ENCODE measurements at regions not wholly inside any gene's neighbourhood (a gene's known extent, or its start where the extent isn't known, plus 50 kb on each side); places are given as distances from the start of the nearest gene placed in this dataset.

DNA sequence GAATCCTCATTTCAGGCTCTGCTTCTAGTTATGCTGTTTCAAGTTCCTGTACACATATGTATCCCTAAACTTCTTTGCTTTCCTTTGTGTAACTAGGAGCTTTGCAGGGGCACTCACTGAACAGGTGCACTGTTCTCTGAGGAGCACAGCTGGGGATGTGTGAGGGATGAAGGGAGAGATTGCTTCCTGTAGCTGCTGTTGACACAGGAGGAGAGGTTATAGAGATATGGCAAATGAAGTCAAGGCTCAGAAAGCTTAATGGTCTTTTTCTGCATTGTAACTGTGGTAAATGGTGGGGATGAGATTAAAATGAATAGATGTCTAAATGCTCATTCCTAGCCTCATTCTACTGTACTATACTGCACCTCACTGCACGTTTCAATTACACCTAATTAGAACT, 454.3 kb downstream of the BTBD3 start:
- no peak for DNase-seq (ENCODE audit: low read depth, low spot score)

DNA sequence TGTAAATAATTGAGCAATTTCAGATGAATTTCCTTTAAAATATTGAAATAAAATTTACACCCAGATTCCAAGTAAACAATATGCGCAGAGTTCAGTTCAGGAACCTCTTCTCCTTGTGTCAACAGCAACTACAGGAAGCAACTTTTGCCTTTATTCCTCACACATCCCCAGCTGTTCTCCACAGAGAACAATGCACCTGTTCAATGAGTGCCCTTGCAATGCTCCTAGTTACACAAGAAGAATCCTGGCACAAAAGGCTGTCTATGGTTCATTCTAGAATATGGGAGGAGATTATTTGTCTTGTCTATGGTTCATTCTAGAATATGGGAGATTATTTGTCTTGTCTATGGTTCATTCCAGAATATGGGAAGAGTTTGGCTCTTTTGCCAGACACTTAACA, 454.9 kb downstream of the BTBD3 start:
- no peak for DNase-seq (ENCODE audit: low read depth, low spot score)

DNA sequence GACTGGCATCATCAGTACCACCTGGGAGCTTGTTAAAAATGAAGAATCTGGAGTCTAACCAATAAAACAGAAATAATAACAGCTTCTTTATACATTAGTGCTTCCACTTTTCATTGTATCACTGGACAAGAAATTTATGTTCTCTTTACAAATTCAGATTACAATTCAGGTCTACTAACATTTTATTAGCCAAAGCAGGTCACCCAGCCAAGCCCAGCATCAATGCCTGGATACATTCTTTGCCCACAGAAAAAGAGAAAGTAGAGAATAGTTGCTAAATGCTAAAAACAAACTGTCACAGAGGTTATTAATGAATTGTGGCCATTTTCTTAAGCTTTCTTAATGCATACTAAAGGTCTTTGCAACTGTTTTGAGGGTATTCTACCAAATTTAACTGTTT, 458.3 kb downstream of the BTBD3 start:
- DNase-seq (ENCODE audit: low read depth, low spot score), result no peak

DNA sequence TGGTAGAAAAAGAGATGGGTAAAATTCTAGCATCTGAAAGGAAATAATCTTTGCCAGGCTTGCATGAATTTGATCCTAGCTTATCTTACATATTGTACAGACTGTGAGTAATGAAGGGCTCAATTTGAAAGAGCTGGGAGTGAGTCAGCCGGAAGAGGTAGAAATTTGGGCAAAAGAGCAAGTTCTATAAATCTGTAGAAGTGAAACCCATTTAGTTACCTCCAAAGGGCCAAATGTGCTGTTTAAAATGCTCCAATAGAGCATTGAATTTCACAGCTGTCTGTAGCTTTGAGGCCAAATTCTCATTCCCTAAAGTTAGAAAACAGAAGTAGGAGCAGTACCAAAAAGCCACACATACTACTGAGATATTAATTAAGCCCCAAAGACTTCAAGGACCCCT, 466.1 kb downstream of the BTBD3 start:
- no peak for DNase-seq (ENCODE audit: low read depth, low spot score)

DNA sequence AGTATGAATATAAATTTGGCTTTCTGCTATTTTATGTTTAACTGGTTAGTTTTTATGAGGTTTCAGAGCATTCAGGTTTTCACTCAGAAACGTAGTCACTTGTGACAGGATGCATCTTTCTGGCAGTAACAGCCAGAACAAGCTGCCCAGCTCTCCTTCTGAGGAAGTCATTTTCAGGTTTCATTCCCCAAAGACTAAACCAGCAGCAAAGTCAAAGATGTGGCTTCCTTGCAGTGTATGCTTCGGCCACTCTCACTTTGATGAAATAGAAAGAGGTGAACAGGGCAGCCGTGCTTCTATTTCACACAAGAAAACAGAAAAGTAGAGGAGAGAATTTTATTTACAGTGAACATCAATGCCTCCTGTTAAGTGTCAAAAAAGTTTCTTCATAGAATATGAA, 469.1 kb downstream of the BTBD3 start:
- no peak for DNase-seq (ENCODE audit: low read depth, low spot score)

DNA sequence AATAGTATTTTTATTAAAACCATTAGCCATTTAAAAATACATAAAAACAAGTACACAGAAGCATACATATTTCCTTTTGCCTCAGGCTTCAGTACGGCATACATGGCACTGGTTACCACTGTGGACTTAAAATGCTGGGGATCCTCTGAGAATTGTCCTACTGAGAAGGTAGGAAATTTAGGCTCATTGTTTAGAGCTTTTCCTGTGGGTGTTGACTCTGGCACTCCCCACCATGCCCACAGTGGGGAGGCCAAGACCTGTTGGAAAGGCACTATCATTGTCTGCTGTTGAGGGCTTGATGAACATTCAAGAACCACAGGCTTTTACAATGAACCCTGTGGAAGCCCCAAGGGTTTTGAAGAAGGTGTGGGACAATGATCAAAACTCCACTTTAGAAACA, 473.4 kb downstream of the BTBD3 start:
- DNase-seq (ENCODE audit: low read depth, low spot score), result no peak

DNA sequence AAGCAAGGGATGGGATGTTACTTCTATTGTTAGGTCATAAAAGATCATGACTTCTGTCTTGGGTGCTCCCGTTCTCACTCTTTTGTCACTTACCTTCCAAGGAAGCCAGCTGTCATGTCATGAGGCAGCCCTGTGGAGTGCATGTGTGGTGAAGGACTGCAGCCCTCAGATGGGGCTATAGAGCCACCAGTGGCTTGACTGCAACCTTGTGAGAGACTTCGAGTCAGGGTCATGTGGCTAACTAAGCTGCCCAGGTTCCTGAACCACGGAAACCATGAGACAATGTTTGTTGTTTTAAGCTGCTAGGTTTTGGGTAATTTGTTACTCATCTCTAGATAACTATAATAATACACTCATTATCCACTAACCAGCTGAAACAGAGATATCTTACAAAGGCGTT, 477.1 kb downstream of the BTBD3 start:
- no peak for DNase-seq (ENCODE audit: low read depth, low spot score)

DNA sequence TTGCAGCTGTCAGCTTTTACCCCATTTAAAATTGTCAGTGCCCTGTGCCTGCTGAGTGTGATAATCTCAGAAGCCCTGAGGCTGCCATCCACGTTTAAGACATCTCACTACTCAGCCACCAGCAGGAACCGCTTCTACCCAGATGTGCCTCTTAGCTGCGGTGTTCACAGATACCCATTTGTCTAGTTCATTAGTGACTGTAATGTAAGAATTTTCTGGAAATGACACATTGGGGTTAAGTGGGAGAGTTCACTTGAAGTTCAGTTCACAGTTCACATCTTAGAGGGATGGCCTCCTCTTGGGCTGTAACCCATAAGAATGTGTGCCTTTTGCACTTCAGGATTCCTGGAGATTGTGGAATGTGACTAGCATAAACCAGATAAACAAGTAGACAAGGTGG, 477.7 kb downstream of the BTBD3 start:
- no peak for DNase-seq (ENCODE audit: low read depth, low spot score)

DNA sequence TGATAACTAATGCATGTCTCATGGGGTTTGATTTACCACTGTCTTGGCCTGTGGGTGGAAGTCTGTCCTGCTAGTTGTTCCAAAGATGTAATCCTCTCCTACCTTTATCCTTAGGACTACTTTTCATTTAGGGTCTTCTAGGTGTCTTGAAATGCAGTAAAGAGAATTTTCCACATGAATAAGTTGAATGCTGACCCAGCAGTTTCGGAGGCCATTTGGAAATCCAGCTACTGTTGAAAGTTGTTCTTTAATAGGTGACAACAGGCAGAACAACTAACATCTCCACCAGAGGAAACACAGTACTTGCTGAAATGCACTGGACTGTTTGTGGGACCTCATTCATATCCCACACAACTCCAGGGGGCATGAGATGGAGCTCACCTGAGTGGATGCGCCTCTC, 478.1 kb downstream of the BTBD3 start:
- DNase-seq (ENCODE audit: low read depth, low spot score), result no peak

DNA sequence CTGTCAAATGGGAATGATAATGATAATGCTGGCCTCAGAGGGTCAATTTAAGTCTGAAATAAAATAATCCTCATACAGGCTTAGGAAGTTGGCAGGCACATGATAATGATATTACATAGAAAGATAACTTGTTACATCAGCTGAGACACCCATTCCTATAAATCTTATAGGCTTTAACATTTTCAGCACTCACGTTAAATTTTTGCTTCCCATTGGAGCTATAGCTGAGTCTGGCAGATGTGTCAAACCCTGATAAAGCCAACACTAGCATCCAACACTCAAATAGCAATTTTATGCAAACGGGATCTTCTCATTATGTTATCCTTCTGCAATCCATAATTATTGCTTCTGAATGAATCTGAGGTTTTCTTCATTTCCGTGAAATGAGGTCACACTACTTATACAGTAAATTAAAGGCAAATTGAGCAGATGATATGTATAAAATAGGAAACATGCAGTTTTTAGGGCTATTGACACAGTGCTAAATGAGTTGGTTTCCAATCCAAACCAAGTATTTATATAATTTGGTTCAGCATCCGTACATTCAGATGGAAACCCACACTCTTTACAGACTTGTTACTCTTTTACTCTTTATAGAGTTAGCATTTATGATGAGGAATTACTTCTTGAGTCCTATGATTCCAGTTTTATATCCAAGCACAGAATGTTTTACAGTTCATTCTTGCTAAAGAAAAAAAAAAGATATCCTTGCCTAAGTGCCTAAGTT, 481.6 kb downstream of the BTBD3 start:
- no peak for DNase-seq (ENCODE audit: low read depth, low spot score)

DNA sequence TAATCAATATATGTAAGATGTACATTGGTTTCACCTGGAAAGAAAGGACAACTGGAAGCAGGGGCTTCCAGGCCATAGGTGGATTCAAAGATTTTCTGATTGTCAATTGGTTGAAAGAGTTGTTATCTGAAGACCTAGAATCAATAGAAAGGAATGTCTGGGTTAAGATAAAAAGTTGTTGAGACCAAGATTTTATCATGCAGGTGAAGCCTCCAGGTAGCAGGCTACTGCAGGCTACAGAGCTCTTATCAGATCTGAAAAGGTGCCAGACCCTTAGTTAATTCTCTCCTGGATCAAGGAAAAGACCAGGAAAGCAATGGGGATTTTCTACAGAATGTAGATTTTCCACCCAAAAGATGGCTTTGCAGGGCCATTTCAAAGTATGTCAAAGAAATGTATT, 487.2 kb downstream of the BTBD3 start:
- DNase-seq (ENCODE audit: low read depth, low spot score), result no peak

DNA sequence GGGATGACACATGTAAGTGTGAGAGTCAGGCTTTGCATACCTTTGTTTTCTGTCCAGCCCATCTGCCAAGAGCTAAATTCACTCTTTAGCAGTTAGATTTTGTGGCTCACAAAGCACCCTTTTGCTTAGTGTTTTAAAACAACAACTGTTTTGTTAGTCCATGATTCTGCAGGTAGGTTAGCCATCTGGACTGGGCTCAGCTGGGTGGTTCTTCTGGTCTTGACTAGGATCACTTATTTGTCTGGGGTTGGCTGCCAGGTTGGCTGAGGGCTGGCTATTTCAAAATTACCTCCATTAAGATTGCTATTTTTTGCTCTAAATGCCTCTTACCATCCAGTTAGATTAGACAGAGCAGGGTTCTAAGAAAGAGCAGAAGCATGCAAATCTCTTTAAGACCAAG, 489.3 kb downstream of the BTBD3 start:
- DNase-seq (ENCODE audit: low read depth, low spot score), result no peak

DNA sequence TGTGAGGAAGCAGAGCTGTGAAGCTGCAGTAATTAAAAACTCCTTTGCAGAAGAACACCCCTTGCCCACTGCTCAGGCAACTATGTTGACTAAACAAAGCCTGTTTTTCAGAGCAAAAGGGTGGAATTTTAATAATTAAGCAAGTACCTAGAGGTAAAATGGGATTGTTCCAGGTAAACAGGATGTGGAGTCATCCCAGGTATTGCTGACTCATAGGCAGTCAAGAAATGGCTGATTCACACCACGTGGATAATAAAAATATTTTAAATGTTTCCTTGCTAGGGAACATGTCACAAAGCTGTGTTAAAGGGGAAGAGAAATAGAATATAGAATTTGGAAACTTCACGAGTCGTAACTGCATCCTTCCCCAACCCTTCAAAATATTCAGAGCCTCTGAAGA, 491.8 kb downstream of the BTBD3 start:
- no peak for DNase-seq (ENCODE audit: low read depth, low spot score)

DNA sequence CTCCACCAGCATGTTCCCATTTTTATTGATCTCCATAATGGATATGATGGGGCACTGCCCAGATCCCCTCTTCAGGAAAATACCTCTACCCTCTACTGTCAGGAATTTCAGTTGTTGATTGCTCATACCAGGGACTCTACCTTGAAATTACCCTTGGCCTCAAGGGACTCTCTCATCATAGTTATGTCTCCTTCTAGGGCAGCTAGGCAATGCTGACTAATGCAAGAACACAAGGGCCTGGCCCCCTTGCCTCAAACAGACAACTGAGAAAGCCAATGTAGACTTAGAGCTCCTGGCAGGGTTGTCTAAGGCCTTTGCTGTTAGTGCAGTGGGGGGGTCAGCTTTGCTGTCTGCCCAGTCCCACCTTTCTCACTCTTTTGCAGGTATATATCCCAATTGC, 493.1 kb downstream of the BTBD3 start:
- DNase-seq (ENCODE audit: low read depth, low spot score), result no peak

DNA sequence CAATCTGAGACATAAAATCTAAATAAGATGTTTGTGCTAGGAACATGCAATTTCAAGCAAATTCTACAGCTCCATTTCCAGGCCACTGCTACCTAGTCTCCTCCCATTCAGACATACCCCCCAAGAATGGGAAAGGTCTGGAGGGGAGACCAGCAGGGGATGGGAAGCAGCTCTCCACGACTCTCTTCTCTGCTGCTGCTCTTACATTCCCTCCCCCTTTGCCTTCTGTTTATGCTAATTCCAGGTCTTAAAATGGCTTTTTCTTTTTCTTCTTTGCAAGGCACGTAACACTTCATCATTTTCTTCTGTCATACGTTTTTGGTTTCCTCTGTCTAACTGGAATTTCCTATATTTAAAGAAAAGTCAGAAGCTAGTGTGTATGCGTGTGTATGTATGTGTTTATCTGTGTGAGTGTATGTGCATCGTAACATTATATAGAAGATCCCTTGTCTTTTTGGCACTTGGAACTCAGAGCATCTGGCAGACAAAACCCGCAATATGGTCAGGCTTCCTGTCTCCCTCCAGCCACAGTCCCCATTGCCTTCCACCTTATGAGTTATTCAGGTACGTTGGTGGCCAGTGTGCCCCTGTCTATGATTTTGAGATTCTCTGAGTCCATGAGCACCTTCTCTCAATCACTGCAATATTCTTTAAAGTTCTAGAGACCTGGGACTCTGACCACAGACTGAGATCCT, 493.7 kb downstream of the BTBD3 start:
- no peak for DNase-seq (ENCODE audit: low read depth, low spot score)

DNA sequence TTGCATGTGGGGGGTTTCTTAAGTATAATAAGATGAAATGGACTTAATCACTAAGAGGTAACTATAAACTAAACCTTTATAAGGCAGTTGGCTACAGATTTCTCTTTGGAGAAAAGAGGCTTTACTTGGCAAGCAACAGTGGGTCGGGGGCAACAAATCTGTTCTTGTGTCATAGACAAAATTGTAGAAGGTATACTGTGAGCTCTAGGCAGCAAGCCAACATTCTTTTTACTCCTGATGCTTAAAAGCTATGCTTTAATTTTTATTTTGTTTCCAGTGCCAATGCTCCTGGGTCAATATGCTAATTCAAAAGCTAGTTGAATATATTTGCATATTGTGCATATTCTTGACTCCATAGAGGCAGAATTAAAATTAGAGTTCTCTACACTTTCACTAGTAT, 495.4 kb downstream of the BTBD3 start:
- no peak for DNase-seq (ENCODE audit: low read depth, low spot score)

DNA sequence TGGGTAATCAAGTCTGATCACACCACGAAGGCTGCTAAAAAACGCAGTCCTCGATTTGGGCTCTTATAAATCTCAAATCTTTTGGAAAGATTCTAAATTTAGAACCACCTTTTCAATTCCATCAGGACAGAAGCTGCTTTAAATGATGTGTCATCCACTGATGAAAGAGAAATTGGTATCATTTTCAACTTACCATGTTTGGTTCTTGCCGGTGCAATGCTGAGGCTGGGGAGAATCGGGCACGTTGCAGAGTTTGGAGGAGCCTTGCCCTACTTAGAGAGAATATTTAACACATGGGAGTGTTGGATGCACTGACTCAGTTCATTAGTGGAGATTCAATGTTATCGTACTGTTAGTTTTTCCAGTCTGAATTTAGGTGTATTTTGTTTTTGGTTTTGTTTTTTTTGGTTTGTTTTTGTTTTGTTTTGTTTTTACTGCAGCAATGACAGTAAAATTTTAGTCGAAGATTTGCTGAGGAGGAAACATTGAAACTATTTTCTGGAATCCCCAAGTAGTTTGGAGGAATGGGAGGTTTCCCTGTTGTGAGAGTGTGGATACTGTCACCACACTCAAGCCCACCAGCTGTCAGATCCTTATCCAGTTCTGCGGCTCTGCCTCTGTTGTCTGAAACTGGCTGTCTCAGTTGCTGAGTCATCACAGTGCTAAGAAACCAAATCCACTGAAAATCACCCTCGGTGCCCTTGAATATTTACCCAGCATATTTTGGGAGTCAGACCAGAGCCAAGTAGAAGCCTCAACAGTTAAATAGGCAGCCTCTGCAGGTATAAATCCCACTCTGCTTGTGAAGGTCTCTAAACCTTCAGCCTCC, 497.0 kb downstream of the BTBD3 start:
- DNase-seq (ENCODE audit: low read depth, low spot score), result no peak

DNA sequence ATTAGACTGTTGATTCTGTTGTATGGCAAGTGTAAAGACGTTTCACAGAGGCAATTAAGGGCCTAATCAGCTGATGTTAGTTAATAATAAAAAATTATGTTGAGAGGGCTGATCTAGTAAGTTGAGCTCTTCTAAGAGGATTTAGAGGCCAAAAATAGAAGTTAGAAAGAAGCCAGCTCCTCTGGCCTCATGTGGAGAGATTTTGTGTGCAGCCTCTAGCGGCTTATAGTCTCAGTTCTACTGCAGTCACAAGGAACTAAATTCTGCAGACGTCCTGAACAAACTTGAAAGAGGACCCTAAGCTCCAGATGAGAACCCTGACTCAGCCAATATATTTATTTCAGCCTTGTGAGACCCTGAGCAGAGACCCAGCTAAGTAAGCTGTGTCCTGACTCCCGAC, 498.6 kb downstream of the BTBD3 start:
- DNase-seq (ENCODE audit: low read depth, low spot score), result no peak

DNA sequence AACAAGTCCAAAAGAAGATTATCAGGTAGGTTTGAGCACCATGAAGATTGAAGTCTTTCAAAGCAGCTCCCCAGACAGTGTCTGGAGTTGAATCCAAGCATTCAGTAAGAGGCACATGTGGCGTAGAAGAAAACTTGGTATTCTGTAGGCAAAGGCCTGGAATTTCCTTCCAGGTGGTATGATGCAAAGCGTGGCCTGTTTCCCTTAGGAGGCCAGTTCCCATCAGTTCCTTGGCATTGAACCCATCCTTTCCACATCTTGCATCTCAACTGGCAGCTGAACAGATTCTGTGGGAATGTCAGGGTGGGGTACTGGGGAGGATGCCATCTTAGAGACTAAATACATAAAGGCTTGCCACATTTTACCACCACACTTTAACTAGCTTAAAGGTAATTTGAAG, 516.0 kb downstream of the BTBD3 start:
- DNase-seq (ENCODE audit: low read depth, low spot score), result no peak

DNA sequence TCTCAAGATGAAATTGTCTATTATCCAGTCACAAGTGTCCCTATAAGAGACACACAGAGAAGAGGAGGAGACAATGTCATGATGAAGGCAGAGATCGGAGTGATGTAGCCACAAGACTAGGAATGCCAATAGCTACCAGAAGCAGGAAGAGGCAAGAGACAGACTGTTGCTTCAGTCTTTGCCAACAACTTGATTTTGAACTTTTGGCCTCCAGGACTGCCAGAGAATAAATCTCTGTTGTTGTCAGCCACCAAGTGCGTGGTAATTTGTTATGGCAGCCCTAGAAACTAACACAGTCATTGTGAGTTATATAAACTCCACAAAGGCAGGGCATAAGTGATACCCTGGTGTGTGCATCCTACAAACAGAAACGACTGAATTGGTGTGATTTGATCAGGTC, 517.0 kb downstream of the BTBD3 start:
- DNase-seq (ENCODE audit: low read depth, low spot score), result no peak

DNA sequence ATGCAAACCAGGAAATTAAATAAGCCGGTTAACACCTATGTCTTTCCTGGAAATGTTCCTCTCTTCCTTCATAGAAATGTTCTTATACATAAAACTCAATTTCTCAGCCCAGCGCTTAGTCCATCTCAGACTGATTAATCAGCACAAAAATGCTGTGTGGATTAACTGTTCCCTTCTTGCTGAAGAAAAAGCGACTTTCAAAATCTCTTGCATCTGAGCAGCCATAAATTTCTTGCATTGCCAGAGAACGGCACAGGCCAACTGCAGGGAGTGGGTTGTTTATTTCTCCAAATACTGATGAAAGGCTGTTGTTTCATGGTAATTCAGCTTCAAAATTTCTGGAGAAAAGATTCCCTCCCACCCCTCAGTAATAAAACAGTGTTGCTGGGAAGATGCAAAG, 517.6 kb downstream of the BTBD3 start:
- DNase-seq (ENCODE audit: low read depth, low spot score), result no peak

DNA sequence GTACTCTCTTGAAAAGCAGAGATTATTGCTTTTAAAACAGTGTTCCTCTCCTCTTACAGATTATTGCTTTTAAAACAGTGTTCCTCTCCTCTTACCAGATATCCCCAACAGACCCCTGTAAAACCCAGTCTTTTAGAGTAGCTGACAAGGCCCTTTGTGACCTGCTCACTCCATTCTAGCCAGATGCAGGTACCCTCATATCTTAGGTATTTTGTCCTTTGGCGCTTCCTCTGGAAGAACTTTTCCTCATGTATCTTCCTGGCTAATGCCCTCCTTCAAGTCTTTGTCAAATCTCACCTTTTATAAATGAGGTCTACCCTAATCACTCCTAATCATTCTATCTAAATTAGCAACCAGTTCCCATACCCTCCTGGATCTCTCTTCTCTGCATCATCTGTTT, 536.0 kb downstream of the BTBD3 start:
- DNase-seq (ENCODE audit: low read depth, low spot score), result no peak

DNA sequence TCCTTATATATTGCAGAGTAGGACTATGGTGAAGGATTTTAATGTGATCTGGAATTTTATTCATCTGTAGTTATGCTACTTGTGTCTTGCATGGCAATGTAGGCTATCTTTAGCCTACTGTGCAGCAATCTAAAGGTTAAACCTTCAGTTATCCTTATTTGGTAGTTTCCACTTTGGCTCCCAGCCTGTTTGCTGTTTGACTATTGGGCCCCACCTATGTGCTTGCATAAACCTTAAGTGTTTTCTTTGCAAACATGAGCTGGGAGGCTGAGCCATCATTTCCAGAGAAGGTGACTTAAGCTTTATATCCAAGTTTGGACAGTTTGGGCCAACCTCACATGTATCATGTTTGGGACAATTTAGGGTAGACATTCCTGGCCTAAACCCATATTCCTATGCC, 537.5 kb downstream of the BTBD3 start:
- DNase-seq (ENCODE audit: low read depth, low spot score), result no peak

Measured in smooth muscle cell of the brain vasculature (primary cell).